Kidney epithelial cell (primary cell): ENCODE measurements at regions not wholly inside any gene's neighbourhood (a gene's known extent, or its start where the extent isn't known, plus 50 kb on each side); places are given as distances from the start of the nearest gene placed in this dataset.
A peak's percentile ranks its signal among the peaks of the same experiment; 100 is the strongest.

Source experiments
- DNase-seq: peaks from one replicate; pipeline ENCODE4 v3.0.0-alpha.2; 2010; ENCODE audit warnings: low read depth
- H3K27me3 ChIP-seq: 2 replicates; pipeline ENCODE4 v1.6.0; 2011; ENCODE audit warnings: low read length; ENCODE audit not compliant: control insufficient read depth, insufficient read depth
- H3K36me3 ChIP-seq: 2 replicates; pipeline ENCODE4 v1.5.1; 2011; ENCODE audit warnings: low read length; ENCODE audit not compliant: control insufficient read depth, insufficient read depth
- H3K4me3 ChIP-seq: 2 replicates; pipeline ENCODE4 v1.5.1; 2011; ENCODE audit warnings: low read depth, mild to moderate bottlenecking, control low read depth, low read length
- TF ChIP-seq, protein P1 (sequence below): IDR thresholded peaks from 2 replicates; pipeline ENCODE4 v1.5.1; 2011; ENCODE audit warnings: mild to moderate bottlenecking, moderate library complexity, low read length, control low read depth, inconsistent platforms; ENCODE audit not compliant: insufficient read depth, poor library complexity, severe bottlenecking

GRCh38 chr18:55787536-55788073 lies 199.6 kb upstream of the TCF4 start:
- DNase-seq: no peak
- no peaks in the 10 kb centered on the region for H3K27me3 ChIP-seq
- no peak overlapping the region for H3K4me3 ChIP-seq
- H3K36me3 ChIP-seq: no peaks in the 10 kb centered on the region
- TF ChIP-seq, protein P1, sequence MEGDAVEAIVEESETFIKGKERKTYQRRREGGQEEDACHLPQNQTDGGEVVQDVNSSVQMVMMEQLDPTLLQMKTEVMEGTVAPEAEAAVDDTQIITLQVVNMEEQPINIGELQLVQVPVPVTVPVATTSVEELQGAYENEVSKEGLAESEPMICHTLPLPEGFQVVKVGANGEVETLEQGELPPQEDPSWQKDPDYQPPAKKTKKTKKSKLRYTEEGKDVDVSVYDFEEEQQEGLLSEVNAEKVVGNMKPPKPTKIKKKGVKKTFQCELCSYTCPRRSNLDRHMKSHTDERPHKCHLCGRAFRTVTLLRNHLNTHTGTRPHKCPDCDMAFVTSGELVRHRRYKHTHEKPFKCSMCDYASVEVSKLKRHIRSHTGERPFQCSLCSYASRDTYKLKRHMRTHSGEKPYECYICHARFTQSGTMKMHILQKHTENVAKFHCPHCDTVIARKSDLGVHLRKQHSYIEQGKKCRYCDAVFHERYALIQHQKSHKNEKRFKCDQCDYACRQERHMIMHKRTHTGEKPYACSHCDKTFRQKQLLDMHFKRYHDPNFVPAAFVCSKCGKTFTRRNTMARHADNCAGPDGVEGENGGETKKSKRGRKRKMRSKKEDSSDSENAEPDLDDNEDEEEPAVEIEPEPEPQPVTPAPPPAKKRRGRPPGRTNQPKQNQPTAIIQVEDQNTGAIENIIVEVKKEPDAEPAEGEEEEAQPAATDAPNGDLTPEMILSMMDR: no peak

DNA sequence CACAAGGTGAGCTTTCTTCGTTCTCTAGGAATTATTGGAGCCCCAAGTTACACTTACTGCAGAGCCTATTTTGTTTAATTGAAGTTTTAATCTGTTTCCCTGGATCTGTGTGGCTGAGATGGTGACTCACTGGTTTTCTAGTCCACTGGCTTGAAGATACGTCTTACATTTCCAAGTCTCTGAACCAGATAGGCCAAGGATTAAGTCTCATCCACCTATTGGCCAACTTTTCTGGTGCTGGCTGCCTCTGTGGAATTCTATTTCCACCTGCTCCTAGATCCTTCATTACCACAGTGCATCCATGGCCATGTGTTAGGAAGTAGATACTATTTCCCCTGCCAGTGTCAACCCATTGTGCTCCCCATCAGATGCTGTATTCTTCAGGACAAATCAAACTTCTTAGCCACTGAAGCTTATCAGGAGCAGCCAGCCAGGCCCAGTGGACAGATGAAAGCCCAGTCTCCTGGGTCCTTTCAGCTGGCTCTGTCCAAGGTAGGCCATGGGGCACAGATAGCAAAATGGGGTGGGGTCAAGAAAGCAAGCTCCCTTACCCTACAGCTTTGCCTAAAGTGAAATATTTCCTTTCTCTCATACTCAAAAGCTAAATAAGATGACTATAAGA lies 198.8 kb upstream of the TCF4 start:
- peak; percentile 32 for DNase-seq
- no peaks in the 10 kb centered on the region for H3K36me3 ChIP-seq

DNA sequence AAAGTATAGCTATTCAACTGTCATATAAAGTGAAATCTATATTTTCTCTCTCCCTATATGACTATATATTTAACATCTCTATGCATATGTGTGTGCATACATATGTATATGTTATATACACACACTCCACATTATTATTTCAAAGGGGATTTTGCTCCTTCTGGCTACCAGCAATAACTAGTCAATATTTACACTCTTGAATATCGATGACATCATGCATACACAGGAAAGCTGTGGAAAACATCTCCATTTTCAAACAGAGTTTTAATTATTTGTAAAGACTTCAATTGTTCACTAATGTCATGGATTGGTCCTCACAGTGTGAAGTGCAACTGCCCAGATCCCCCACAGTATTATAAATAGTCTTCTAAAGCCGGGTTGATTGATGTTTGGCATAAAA lies 195.9 kb upstream of the TCF4 start:
- DNase-seq: no peak
- H3K4me3 ChIP-seq: no peak overlapping the region
- H3K27me3 ChIP-seq: no peaks in the 10 kb centered on the region
- TF ChIP-seq, protein P1: no peak
- no peaks in the 10 kb centered on the region for H3K36me3 ChIP-seq

More for the DNA sequence above, 198.8 kb upstream of the TCF4 start:
- Histone ChIP-seq H3K27me3 (no peaks in the 10 kb centered on the region), H3K4me3 (no peak overlapping the region)
- TF ChIP-seq, protein P1: no peak

DNA sequence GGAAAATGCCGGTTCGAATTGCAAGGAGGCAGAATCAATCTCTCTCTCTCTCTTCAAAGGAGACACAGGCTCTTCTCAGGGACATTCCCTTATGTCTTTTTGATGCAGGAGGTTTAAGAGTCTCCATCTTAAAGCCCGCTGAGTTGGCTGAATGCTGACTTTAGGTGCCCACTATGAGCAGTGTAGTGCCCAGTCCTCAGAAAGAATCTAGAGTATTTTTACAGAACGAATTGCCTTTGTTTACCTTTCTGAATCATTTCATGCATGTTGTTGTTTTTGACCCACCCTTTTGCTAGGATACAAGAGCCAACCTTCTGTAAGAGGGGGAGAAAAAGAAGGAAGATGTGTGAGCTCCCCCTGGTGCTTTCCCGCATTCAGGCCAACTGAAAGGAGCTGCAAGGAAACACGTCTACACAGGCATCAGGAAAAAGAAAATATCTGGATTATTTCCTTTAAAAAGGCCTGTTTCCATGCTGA lies 193.5 kb upstream of the TCF4 start:
- Histone ChIP-seq H3K4me3 (no peak overlapping the region), H3K36me3 (no peaks in the 10 kb centered on the region), H3K27me3 (no peaks in the 10 kb centered on the region)
- no peak for DNase-seq
- TF ChIP-seq, protein P1: peak; percentile 87

DNA sequence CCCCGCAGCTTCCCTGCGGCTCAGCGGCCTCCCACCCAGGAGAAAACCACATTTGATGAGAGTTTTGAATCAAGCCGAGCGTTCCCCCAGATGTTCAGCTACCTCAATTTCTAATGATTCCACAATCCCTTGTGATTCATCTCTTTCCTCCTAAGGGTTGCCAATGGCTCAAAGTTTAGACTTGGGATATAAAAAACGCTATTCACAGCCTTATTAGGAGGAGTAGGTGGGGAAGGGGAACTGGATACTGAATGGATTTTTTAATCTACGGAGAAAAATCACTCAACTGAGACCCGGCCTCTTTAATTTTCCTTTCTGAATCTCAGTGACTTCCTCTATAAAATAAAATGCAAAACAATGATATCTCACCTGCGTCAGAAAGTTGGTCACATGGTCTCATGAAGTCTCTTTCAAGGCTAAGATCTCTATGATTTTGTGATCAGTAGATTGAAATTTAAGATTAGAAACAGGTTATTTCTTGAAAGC lies 192.6 kb upstream of the TCF4 start:
- Histone ChIP-seq H3K36me3 (no peaks in the 10 kb centered on the region), H3K27me3 (no peaks in the 10 kb centered on the region), H3K4me3 (peak overlapping the region; percentile 56)
- TF ChIP-seq, protein P1: no peak
- DNase-seq: no peak
